ENCODE measurements at regions not wholly inside any gene's neighbourhood (a gene's known extent, or its start where the extent isn't known, plus 50 kb on each side); places are given as distances from the start of the nearest gene placed in this dataset.

DNA sequence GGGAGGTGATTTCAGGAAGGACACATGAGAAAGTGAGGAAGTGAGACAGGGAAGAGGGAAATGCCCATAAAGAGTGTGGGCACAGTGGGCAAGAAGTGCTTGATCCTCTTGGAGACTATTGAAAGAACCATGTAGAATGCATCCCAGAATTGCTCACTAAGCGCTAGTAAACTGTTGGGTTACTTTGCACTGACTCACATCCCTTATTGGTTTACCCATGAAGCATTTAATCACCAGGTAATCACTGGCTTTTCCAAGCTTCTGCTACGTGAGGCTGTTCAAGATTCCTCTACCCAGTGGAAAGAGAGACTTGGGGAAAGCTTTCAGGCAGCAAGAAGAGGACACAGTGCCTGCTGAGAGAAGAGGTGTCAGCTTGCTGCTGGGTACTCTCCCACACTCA, 410.0 kb upstream of the JAG1 start:
- no peak overlapping the region for H3K4me2 ChIP-seq (ENCODE audit: low read depth, low read length)
- no peak overlapping the region for H2AFZ ChIP-seq (ENCODE audit: low read length)
- no peaks in the 10 kb centered on the region for H4K20me1 ChIP-seq (ENCODE audit: insufficient read depth, low read length)
- no peaks in the 10 kb centered on the region for H3K4me1 ChIP-seq (ENCODE audit: low read length)
- no peak overlapping the region for H3K9ac ChIP-seq (ENCODE audit: low read length)
- no peaks in the 10 kb centered on the region for H3F3A ChIP-seq (ENCODE audit: insufficient read depth, low read length)
- DNase-seq, result no peak
- no peak overlapping the region for H3K4me3 ChIP-seq (ENCODE audit: low read length)
- TF ChIP-seq, protein P1, sequence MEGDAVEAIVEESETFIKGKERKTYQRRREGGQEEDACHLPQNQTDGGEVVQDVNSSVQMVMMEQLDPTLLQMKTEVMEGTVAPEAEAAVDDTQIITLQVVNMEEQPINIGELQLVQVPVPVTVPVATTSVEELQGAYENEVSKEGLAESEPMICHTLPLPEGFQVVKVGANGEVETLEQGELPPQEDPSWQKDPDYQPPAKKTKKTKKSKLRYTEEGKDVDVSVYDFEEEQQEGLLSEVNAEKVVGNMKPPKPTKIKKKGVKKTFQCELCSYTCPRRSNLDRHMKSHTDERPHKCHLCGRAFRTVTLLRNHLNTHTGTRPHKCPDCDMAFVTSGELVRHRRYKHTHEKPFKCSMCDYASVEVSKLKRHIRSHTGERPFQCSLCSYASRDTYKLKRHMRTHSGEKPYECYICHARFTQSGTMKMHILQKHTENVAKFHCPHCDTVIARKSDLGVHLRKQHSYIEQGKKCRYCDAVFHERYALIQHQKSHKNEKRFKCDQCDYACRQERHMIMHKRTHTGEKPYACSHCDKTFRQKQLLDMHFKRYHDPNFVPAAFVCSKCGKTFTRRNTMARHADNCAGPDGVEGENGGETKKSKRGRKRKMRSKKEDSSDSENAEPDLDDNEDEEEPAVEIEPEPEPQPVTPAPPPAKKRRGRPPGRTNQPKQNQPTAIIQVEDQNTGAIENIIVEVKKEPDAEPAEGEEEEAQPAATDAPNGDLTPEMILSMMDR (IDR thresholded peaks at IDR 0.05; ENCODE audit: low read length), result no peak
- no peak for TF ChIP-seq EZH2 (optimal IDR thresholded peaks at IDR 0.05; ENCODE audit: low read depth, low read length)
- no peak for TF ChIP-seq EZH2phosphoT487 (IDR thresholded peaks at IDR 0.05; ENCODE audit: low read length)
- no peaks in the 10 kb centered on the region for H3K79me2 ChIP-seq (ENCODE audit: low read length)
- H3K36me3 ChIP-seq (replicated peaks; ENCODE audit: insufficient read depth, low read length), result no peaks in the 10 kb centered on the region
- no peaks in the 10 kb centered on the region for H3K27me3 ChIP-seq (replicated peaks; ENCODE audit: insufficient read depth, low read length)
- H3K27ac ChIP-seq (ENCODE audit: low read length), result no peak overlapping the region
- no peaks in the 10 kb centered on the region for H3K9me2 ChIP-seq (replicated peaks; ENCODE audit: insufficient read depth, low read length)
- no peaks in the 10 kb centered on the region for H3K9me3 ChIP-seq (replicated peaks; ENCODE audit: insufficient read depth, low read length)

DNA sequence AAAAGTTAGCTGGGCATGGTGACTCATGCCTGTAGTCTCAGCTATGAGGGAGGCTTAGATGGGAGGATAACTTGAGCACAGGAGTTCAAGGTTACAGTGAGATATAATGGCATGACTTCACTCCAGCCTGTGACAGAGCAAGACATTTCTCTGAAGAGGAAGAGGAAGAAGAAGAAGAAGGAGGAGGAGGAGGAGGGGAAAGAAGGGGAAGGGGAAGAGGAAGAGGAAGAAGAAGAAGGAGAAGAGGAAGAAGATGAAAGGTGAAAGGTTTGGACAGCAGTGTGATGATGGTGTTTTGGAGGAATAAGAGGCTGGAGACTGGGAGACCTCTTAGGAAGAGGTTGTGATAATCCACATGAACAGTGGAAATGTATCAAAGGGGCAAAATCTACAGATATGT, 410.7 kb upstream of the JAG1 start:
- Histone ChIP-seq H3K9me2 (replicated peaks; ENCODE audit: insufficient read depth, low read length) (no peaks in the 10 kb centered on the region), H3K36me3 (replicated peaks; ENCODE audit: insufficient read depth, low read length) (no peaks in the 10 kb centered on the region), H3K79me2 (ENCODE audit: low read length) (no peaks in the 10 kb centered on the region), H3K4me1 (ENCODE audit: low read length) (no peaks in the 10 kb centered on the region), H4K20me1 (ENCODE audit: insufficient read depth, low read length) (no peaks in the 10 kb centered on the region), H3K27me3 (replicated peaks; ENCODE audit: insufficient read depth, low read length) (no peaks in the 10 kb centered on the region), H3K4me3 (ENCODE audit: low read length) (no peak overlapping the region), H2AFZ (ENCODE audit: low read length) (no peak overlapping the region), H3K4me2 (ENCODE audit: low read depth, low read length) (no peak overlapping the region), H3F3A (ENCODE audit: insufficient read depth, low read length) (no peaks in the 10 kb centered on the region), H3K27ac (ENCODE audit: low read length) (no peak overlapping the region), H3K9ac (ENCODE audit: low read length) (no peak overlapping the region), H3K9me3 (replicated peaks; ENCODE audit: insufficient read depth, low read length) (no peaks in the 10 kb centered on the region)
- DNase-seq, result no peak
- TF ChIP-seq EZH2 (optimal IDR thresholded peaks at IDR 0.05; ENCODE audit: low read depth, low read length) (no peak), EZH2phosphoT487 (IDR thresholded peaks at IDR 0.05; ENCODE audit: low read length) (no peak)
- TF ChIP-seq, protein P1 (IDR thresholded peaks at IDR 0.05; ENCODE audit: low read length), result no peak

DNA sequence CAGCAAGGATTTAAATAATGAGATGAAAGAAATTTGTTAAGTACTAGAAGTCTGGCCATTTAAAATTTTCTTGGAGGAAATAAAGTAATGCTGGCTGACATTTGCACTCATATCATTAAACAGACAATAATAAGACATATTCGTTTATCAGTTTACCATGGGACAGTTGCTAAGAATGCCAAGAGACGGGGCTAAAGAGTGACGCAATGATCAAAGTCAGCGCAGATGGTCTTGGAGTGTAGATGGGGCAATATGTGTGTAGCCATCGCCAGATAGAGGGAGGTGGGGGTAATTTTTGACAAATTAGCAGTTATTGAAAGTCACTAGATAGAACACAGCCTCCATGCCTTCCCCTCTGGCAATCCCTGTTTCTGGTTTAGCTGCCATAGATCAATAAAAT, 413.2 kb upstream of the JAG1 start:
- TF ChIP-seq, protein P1 (IDR thresholded peaks at IDR 0.05; ENCODE audit: low read length), result no peak
- no peak for TF ChIP-seq EZH2 (optimal IDR thresholded peaks at IDR 0.05; ENCODE audit: low read depth, low read length)
- TF ChIP-seq EZH2phosphoT487 (IDR thresholded peaks at IDR 0.05; ENCODE audit: low read length), result no peak
- Histone ChIP-seq H3K4me3 (ENCODE audit: low read length) (no peak overlapping the region), H3K27ac (ENCODE audit: low read length) (no peak overlapping the region)

More for the DNA sequence above, 413.2 kb upstream of the JAG1 start:
- Histone ChIP-seq H3K9me3 (replicated peaks; ENCODE audit: insufficient read depth, low read length) (no peaks in the 10 kb centered on the region), H3K4me1 (ENCODE audit: low read length) (no peaks in the 10 kb centered on the region), H3K9me2 (replicated peaks; ENCODE audit: insufficient read depth, low read length) (no peaks in the 10 kb centered on the region), H3K4me2 (ENCODE audit: low read depth, low read length) (no peak overlapping the region), H3K9ac (ENCODE audit: low read length) (no peak overlapping the region), H2AFZ (ENCODE audit: low read length) (no peak overlapping the region), H3K36me3 (replicated peaks; ENCODE audit: insufficient read depth, low read length) (no peaks in the 10 kb centered on the region), H3K27me3 (replicated peaks; ENCODE audit: insufficient read depth, low read length) (no peaks in the 10 kb centered on the region), H4K20me1 (ENCODE audit: insufficient read depth, low read length) (no peaks in the 10 kb centered on the region), H3F3A (ENCODE audit: insufficient read depth, low read length) (no peaks in the 10 kb centered on the region; the same call in 1 of the 2 replicates), H3K79me2 (ENCODE audit: low read length) (no peaks in the 10 kb centered on the region)
- DNase-seq, result no peak
